Esophagus squamous epithelium (tissue), 5 donors: ENCODE measurements at regions not wholly inside any gene's neighbourhood (a gene's known extent, or its start where the extent isn't known, plus 50 kb on each side); places are given as distances from the start of the nearest gene placed in this dataset.

Experiments used
- DNase-seq: peaks from one replicate; lab custom pipeline; 2025; lab: John Stamatoyannopoulos, UW
- H3K27ac ChIP-seq, 4 donors: fragments of 200-600 bp; sonication (generic); one replicate each; pipeline ENCODE4 v1.5.1; 2016 to 2019; ENCODE audit warnings: mild to moderate bottlenecking in 1 of 4
- H3K27me3 ChIP-seq, 4 donors: fragments of 200-600 bp; sonication (generic); 1 replicate in 3 of 4; 2 replicates in 1 of 4; pipeline versions ENCODE4 v1.5.1 to v1.6.0; 2017 to 2021; ENCODE audit warnings: antibody characterized with exemption in 1 of 4
- H3K36me3 ChIP-seq, 3 donors: fragments of 200-600 bp; sonication (generic); one replicate each; pipeline ENCODE4 v1.5.1; 2016 to 2019
- H3K4me1 ChIP-seq, 3 donors: fragments of 200-600 bp; sonication (generic); one replicate each; pipeline ENCODE4 v1.5.1; 2017 to 2019
- H3K4me3 ChIP-seq, 4 donors: fragments of 200-600 bp; sonication (generic); 1 replicate in 3 of 4; 2 replicates in 1 of 4; pipeline ENCODE4 v1.5.1; 2016 to 2019; ENCODE audit warnings: mild to moderate bottlenecking in 2 of 4, moderate library complexity in 1 of 4
- H3K9me3 ChIP-seq, 3 donors: fragments of 200-600 bp; sonication (generic); one replicate each; pipeline ENCODE4 v1.5.1; 2016 to 2019
- POLR2A ChIP-seq, 4 donors: fragments of 450-650 bp; IDR thresholded peaks; one replicate each; pipeline ENCODE4 v1.6.1; 2017; ENCODE audit warnings: antibody characterized with exemption in 4 of 4, mild to moderate bottlenecking in 4 of 4, moderate library complexity in 3 of 4
- WGBS, 2 donors: methylation state at CpG; one replicate each; pipeline ENCODE4 v1.1.5; 2018; 5-methylcytosine and 5-hydroxymethylcytosine counted together
- intact Hi-C: fragments of 100-400 bp; cut with DNase I; formaldehyde crosslinking; loops from one replicate; pipeline ENCODE4 v1.15.0; 2022
- TF ChIP-seq, protein P1 (sequence below), 6 experiments: fragments of 450-650 bp in 4 of 6; fragments of 200-600 bp in 2 of 6; sonication (generic) in 2 of 6; IDR thresholded peaks; one replicate each; pipeline ENCODE4 v1.5.1; 2016 to 2019; ENCODE audit warnings: antibody characterized with exemption in 6 of 6, mild to moderate bottlenecking in 4 of 6, moderate library complexity in 4 of 6
- donor health status: DM: yes; HTN: yes; CAD: no.

- intact Hi-C loops = no loop called here
- H3K4me3 ChIP-seq = no peak overlapping the region
- TF ChIP-seq POLR2A (IDR thresholded peaks at IDR 0.05) = no peak
- TF ChIP-seq, protein P1, sequence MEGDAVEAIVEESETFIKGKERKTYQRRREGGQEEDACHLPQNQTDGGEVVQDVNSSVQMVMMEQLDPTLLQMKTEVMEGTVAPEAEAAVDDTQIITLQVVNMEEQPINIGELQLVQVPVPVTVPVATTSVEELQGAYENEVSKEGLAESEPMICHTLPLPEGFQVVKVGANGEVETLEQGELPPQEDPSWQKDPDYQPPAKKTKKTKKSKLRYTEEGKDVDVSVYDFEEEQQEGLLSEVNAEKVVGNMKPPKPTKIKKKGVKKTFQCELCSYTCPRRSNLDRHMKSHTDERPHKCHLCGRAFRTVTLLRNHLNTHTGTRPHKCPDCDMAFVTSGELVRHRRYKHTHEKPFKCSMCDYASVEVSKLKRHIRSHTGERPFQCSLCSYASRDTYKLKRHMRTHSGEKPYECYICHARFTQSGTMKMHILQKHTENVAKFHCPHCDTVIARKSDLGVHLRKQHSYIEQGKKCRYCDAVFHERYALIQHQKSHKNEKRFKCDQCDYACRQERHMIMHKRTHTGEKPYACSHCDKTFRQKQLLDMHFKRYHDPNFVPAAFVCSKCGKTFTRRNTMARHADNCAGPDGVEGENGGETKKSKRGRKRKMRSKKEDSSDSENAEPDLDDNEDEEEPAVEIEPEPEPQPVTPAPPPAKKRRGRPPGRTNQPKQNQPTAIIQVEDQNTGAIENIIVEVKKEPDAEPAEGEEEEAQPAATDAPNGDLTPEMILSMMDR (IDR thresholded peaks at IDR 0.05) = no peak
- no peaks in the 10 kb centered on the region for H3K36me3 ChIP-seq
- DNase-seq = no peak
- 50 to 59% methylated on average over 2 to 3 of the region's 3 CpGs for WGBS, 2 donors
- peaks cover 0 to 51% (median 0%) of the 10 kb centered on the region in 4 donors for H3K27me3 ChIP-seq
- H3K27ac ChIP-seq = no peak overlapping the region
- H3K4me1 ChIP-seq = no peaks in the 10 kb centered on the region
- H3K9me3 ChIP-seq = peaks cover 0 to 5% (median 0%) of the 10 kb centered on the region in 3 donors
Observed at GRCh38 chr11:45414088-45414487, 127.9 kb upstream of the SYT13 start.

DNA sequence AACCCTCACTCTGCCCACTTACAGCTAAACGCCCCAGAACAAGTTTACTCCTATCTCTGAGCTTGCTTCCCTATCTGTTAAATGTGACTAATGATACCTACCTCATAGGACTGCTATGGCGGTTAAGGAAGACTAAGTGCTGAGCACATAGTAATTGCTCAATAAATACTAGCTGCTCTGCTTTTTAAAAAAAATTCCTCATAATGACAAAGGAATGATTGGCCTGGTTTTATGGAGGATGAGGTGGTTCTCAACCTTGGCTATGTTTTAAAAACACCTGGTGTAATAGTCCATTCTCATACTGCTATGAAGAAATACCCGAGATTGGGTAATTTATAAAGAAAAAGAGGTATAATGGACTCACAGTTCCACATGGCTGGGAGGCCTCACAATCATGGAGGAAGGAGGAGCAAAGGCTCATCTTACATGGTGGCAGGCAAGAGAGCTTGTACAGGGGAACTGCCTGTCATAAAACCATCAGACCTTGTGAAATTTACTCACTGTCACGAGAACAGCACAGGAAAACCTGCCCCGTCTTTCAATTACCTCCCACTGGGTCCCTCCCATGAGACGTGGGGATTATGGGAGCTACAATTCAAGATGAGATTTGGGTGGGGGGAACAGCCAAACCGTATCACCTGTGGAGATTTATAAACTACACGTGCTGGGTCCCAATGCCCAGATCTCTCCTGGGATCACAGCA, 127.2 kb upstream of the SYT13 start:
- Histone ChIP-seq H3K27me3 (peaks cover 0 to 50% (median 0%) of the 10 kb centered on the region in 4 donors), H3K36me3 (no peaks in the 10 kb centered on the region), H3K4me1 (no peaks in the 10 kb centered on the region), H3K4me3 (no peak overlapping the region), H3K27ac (no peak overlapping the region), H3K9me3 (no peaks in the 10 kb centered on the region)
- no peak for TF ChIP-seq POLR2A (IDR thresholded peaks at IDR 0.05)
- intact Hi-C loops = no loop called here
- 56 to 66% methylated on average over 8 of the region's 8 CpGs for WGBS, 2 donors
- DNase-seq = no peak

DNA sequence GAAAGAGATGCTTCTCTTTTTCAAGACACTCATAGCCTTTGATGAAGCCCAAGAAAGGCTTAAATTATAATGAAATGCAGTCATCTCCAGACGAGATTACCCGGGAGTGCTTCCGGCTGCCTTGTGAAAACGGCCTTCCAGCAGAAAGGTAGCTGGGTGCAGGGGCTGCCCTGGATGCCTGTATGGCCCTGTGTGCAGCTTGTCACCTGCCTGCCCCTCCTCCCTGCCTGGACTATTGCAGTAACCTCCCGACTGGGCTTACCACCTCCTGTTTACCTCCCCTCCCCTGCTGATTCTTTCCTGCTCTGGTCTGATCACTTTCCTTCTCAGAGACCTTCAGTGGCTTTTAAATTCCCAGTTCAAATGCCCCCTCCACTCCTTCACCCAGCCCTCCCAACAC, 126.4 kb upstream of the SYT13 start:
- Histone ChIP-seq H3K4me3 (no peak overlapping the region), H3K27ac (no peak overlapping the region), H3K36me3 (no peaks in the 10 kb centered on the region), H3K27me3 (peaks cover 0 to 56% (median 0%) of the 10 kb centered on the region in 4 donors), H3K9me3 (no peaks in the 10 kb centered on the region), H3K4me1 (no peaks in the 10 kb centered on the region)
- TF ChIP-seq POLR2A (IDR thresholded peaks at IDR 0.05) = no peak
- TF ChIP-seq, protein P1 (IDR thresholded peaks at IDR 0.05) = no peak
- DNase-seq = no peak
- intact Hi-C loops = no loop called here
- WGBS, 2 donors = 32 to 50% methylated on average over 5 of the region's 5 CpGs

- Histone ChIP-seq H3K4me3 (no peak overlapping the region), H3K9me3 (no peaks in the 10 kb centered on the region), H3K27ac (no peak overlapping the region), H3K4me1 (no peaks in the 10 kb centered on the region), H3K36me3 (no peaks in the 10 kb centered on the region), H3K27me3 (peaks cover 0 to 61% (median 0%) of the 10 kb centered on the region in 4 donors)
- WGBS, 2 donors = 40 to 42% methylated on average over 12 of the region's 12 CpGs
- no peak for TF ChIP-seq POLR2A (IDR thresholded peaks at IDR 0.05)
- TF ChIP-seq, protein P1 (IDR thresholded peaks at IDR 0.05) = no peak
- DNase-seq = no peak
- intact Hi-C loops = no loop called here
Observed at GRCh38 chr11:45412051-45412471, 125.9 kb upstream of the SYT13 start.

DNA sequence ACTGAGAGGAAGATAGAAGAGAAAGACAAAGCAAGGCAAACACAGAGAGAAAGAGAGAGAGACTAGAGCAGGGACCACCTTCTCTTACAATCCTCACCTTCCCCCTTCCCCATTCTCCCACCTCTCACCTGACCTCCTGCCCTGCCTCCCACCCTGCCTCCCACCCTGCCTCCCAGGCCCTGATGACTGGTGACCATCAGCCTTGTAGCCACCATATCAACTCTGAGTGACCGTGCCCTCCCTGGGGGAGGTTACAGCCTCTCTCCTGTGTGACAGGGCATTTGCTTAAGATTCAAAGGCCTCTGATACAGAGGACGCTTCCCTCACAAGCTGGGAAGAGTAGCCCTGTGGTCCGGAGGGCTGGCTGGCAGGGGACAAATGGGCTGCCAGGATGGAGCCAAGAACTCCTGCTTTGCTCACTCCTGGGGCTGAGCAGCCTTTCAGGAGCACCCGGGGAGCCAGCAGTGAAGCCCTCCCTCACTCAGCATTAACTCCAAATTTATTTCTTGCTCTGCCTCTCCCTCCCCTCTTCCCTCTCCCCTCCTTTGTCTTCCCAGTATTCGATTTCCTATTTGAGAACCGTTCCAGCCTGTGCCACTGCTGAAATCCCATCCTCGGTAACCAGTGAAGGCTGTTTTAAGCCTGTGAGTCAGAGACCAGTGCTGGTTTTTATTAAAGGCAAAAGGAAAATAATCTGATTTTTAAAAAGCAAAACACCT, 125.2 kb upstream of the SYT13 start:
- H3K27me3 ChIP-seq = peaks cover 0 to 66% (median 0%) of the 10 kb centered on the region in 4 donors
- H3K4me3 ChIP-seq = no peak overlapping the region
- TF ChIP-seq, protein P1 (IDR thresholded peaks at IDR 0.05) = no peak
- TF ChIP-seq POLR2A (IDR thresholded peaks at IDR 0.05) = no peak
- H3K27ac ChIP-seq = no peak overlapping the region
- no peaks in the 10 kb centered on the region for H3K4me1 ChIP-seq
- intact Hi-C loops = no loop called here
- no peaks in the 10 kb centered on the region for H3K36me3 ChIP-seq
- no peaks in the 10 kb centered on the region for H3K9me3 ChIP-seq
- WGBS, 2 donors = 15 to 18% methylated on average over 5 to 6 of the region's 7 CpGs
- DNase-seq = no peak
